Tibial nerve (tissue), 4 donors: ENCODE measurements at regions not wholly inside any gene's neighbourhood (a gene's known extent, or its start where the extent isn't known, plus 50 kb on each side); places are given as distances from the start of the nearest gene placed in this dataset.

ENCODE experiments used
- DNase-seq, 2 donors: peaks; one replicate each; pipeline ENCODE4 v3.0.0-alpha.2; 2019; ENCODE audit warnings: low spot score in 2 of 2
- H3K27ac ChIP-seq, 4 donors: fragments of 200-600 bp; sonication (generic) in 3 of 4; one replicate each; pipeline ENCODE4 v1.5.1; 2017 to 2019; ENCODE audit warnings: mild to moderate bottlenecking in 1 of 4
- H3K27me3 ChIP-seq, 2 donors: fragments of 200-600 bp; sonication (generic) in 1 of 2; one replicate each; pipeline versions ENCODE4 v1.5.1 to v1.6.0; 2017 to 2019
- H3K36me3 ChIP-seq, 3 donors: fragments of 200-600 bp; sonication (generic); one replicate each; pipeline ENCODE4 v1.5.1; 2018 to 2019
- H3K4me1 ChIP-seq, 4 donors: fragments of 200-600 bp; sonication (generic) in 3 of 4; one replicate each; pipeline ENCODE4 v1.5.1; 2017 to 2019
- H3K4me3 ChIP-seq, 4 donors: fragments of 200-600 bp; sonication (generic) in 3 of 4; one replicate each; pipeline ENCODE4 v1.5.1; 2017 to 2019; ENCODE audit warnings: mild to moderate bottlenecking in 1 of 4, moderate library complexity in 1 of 4
- H3K9me3 ChIP-seq, 4 donors: fragments of 200-600 bp; sonication (generic) in 3 of 4; one replicate each; pipeline ENCODE4 v1.5.1; 2017 to 2019
- CTCF ChIP-seq, 5 experiments: fragments of 200-600 bp in 3 of 5; fragments of 450-650 bp in 2 of 5; sonication (generic) in 3 of 5; IDR thresholded peaks; one replicate each; pipeline ENCODE4 v1.5.1; 2016 to 2019; ENCODE audit warnings: antibody characterized with exemption in 5 of 5, mild to moderate bottlenecking in 3 of 5, moderate library complexity in 2 of 5
- EP300 ChIP-seq, 2 donors: sonication (generic); formaldehyde crosslinking; IDR thresholded peaks; one replicate each; pipeline ENCODE4 v1.6.1; 2017; ENCODE audit warnings: antibody characterized with exemption in 2 of 2, mild to moderate bottlenecking in 1 of 2
- POLR2A ChIP-seq, 2 donors: fragments of 450-650 bp; IDR thresholded peaks; one replicate each; pipeline ENCODE4 v1.6.1; 2017; ENCODE audit warnings: antibody characterized with exemption in 2 of 2, mild to moderate bottlenecking in 2 of 2, moderate library complexity in 2 of 2
- WGBS, 2 donors: methylation state at CpG; one replicate each; pipeline ENCODE4 v1.1.5; 2018; 5-methylcytosine and 5-hydroxymethylcytosine counted together

- Histone ChIP-seq H3K27ac (no peak overlapping the region), H3K36me3 (no peaks in the 10 kb centered on the region), H3K27me3 (no peaks in the 10 kb centered on the region), H3K9me3 (peaks cover 0 to 30% (median 6%) of the 10 kb centered on the region in 4 donors), H3K4me3 (no peak overlapping the region), H3K4me1 (no peaks in the 10 kb centered on the region)
- TF ChIP-seq POLR2A (IDR thresholded peaks at IDR 0.05) (no peak), EP300 (IDR thresholded peaks at IDR 0.05) (no peak), CTCF (IDR thresholded peaks at IDR 0.05) (no peak)
- no peak for DNase-seq
- WGBS, 2 donors: 60 to 62% methylated on average over 9 of the region's 9 CpGs
These were observed 430.9 kb upstream of the KCNH7 start for GRCh38 chr2:163269374-163270021.

GRCh38 chr2:163266772-163267171 lies 428.2 kb upstream of the KCNH7 start:
- Histone ChIP-seq H3K27me3 (no peaks in the 10 kb centered on the region), H3K36me3 (no peaks in the 10 kb centered on the region), H3K4me1 (no peaks in the 10 kb centered on the region), H3K9me3 (peaks cover 0 to 5% (median 0%) of the 10 kb centered on the region in 4 donors), H3K27ac (no peak overlapping the region), H3K4me3 (no peak overlapping the region)
- TF ChIP-seq CTCF (IDR thresholded peaks at IDR 0.05): no peak
- TF ChIP-seq EP300 (IDR thresholded peaks at IDR 0.05): no peak
- TF ChIP-seq POLR2A (IDR thresholded peaks at IDR 0.05): no peak
- 41 to 44% methylated on average over 1 of the region's 1 CpG for WGBS, 2 donors
- no peak for DNase-seq

DNA sequence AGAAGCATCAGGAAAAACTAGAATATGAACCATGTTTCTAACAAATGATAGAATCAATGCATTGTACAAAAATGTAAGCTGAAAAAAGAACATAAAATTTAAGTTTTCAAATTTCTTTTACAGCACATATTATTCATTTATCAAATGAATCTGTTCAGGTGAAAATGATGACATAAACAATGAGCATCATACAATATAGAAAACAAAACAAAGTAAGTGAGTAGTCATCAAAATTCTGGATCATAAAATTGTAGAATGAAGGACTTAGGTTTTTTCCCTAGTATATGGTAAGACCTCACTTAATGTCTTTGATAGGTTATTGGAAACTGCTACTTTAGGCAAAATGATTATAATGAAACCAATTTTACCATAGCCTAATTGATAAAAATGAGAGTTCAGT lies 427.0 kb upstream of the KCNH7 start:
- Histone ChIP-seq H3K27ac (no peak overlapping the region), H3K4me3 (no peak overlapping the region), H3K4me1 (no peaks in the 10 kb centered on the region), H3K9me3 (no peaks in the 10 kb centered on the region), H3K36me3 (no peaks in the 10 kb centered on the region), H3K27me3 (no peaks in the 10 kb centered on the region)
- TF ChIP-seq EP300 (IDR thresholded peaks at IDR 0.05): no peak
- TF ChIP-seq POLR2A (IDR thresholded peaks at IDR 0.05): no peak
- TF ChIP-seq CTCF (IDR thresholded peaks at IDR 0.05): no peak
- no peak for DNase-seq

DNA sequence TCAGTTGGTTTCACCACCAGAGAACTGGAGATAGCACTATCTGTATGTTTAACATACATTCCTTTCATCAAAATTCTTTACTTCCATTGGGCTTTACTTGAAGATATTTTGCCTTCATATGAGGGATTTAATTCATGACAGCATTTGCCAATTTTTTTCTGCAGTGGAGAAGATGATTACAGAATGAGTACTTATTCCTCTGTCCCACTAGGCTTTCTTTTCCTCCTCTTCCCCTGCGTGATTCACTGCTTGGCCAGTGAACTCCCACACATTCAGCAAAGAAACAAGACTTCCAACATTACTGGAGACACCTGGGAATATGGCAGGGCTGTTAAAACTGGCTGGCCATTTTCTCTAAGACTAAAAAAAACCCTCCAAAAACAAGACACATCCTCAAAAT lies 425.8 kb upstream of the KCNH7 start:
- Histone ChIP-seq H3K27me3 (no peaks in the 10 kb centered on the region), H3K36me3 (no peaks in the 10 kb centered on the region), H3K4me3 (no peak overlapping the region), H3K4me1 (no peaks in the 10 kb centered on the region), H3K9me3 (no peaks in the 10 kb centered on the region), H3K27ac (no peak overlapping the region)
- no peak for TF ChIP-seq EP300 (IDR thresholded peaks at IDR 0.05)
- TF ChIP-seq POLR2A (IDR thresholded peaks at IDR 0.05): no peak
- TF ChIP-seq CTCF (IDR thresholded peaks at IDR 0.05): no peak
- 40% methylated on average over 1 of the region's 1 CpG for WGBS, 2 donors
- no peak for DNase-seq

- Histone ChIP-seq H3K4me1 (no peaks in the 10 kb centered on the region), H3K4me3 (no peak overlapping the region), H3K9me3 (no peaks in the 10 kb centered on the region), H3K36me3 (no peaks in the 10 kb centered on the region), H3K27me3 (no peaks in the 10 kb centered on the region), H3K27ac (no peak overlapping the region)
- no peak for DNase-seq
- TF ChIP-seq EP300 (IDR thresholded peaks at IDR 0.05) (no peak), POLR2A (IDR thresholded peaks at IDR 0.05) (no peak), CTCF (IDR thresholded peaks at IDR 0.05) (no peak)
These were observed 420.9 kb upstream of the KCNH7 start for GRCh38 chr2:163259489-163259888.
